HCT116 (cell line): ENCODE measurements at regions not wholly inside any gene's neighbourhood (a gene's known extent, or its start where the extent isn't known, plus 50 kb on each side); places are given as distances from the start of the nearest gene placed in this dataset.
"Not testable (repeated sequence)": the region's sequence is repeated elsewhere in the genome, so short reads cannot be mapped to it uniquely, and the experiment has no call there.

Experiments
- CEBPB ChIP-seq: IDR thresholded peaks from 2 replicates; pipeline ENCODE4 v1.6.1; 2012; ENCODE audit warnings: low read depth
- CTCF ChIP-seq, 3 experiments: fragments of 200-600 bp in 1 of 3; sonication (generic) in 1 of 3; IDR thresholded peaks in 2 of 3; conservative IDR thresholded peaks in 1 of 3; 2 replicates each; pipeline ENCODE4 v1.5.1; 2012 to 2017; ENCODE audit warnings: low read depth in 2 of 3, low read length in 2 of 3, antibody characterized with exemption in 1 of 3, borderline replicate concordance in 1 of 3, control low read depth in 1 of 3, mild to moderate bottlenecking in 1 of 3, mixed read lengths in 1 of 3, mixed run types in 1 of 3, moderate library complexity in 1 of 3; ENCODE audit not compliant: insufficient read depth in 1 of 3
- EZH2 ChIP-seq: fragments of 200-600 bp; sonication (generic); IDR thresholded peaks from 2 replicates; pipeline ENCODE4 v1.6.1; 2017; ENCODE audit warnings: antibody characterized with exemption, mixed run types
- EZH2phosphoT487 ChIP-seq: fragments of 200-600 bp; IDR thresholded peaks from 2 replicates; pipeline ENCODE4 v1.6.1; 2018; ENCODE audit warnings: antibody characterized with exemption, borderline replicate concordance
- POLR2A ChIP-seq: IDR thresholded peaks from 2 replicates; pipeline ENCODE4 v1.7.0; 2011; ENCODE audit warnings: borderline replicate concordance; ENCODE audit not compliant: insufficient read depth, insufficient read length; ENCODE audit errors: extremely low read depth
- POLR2AphosphoS5 ChIP-seq: IDR thresholded peaks from 2 replicates; pipeline ENCODE4 v1.6.1; 2011; ENCODE audit warnings: mild to moderate bottlenecking, low read depth, low read length, moderate library complexity
- RAD21 ChIP-seq: IDR thresholded peaks from 2 replicates; pipeline ENCODE4 v1.6.1; 2012; ENCODE audit warnings: low read depth, mild to moderate bottlenecking
- REST ChIP-seq: IDR thresholded peaks from 2 replicates; pipeline ENCODE4 v1.6.1; 2012; ENCODE audit warnings: low read depth
- SIN3A ChIP-seq: IDR thresholded peaks from 2 replicates; pipeline ENCODE4 v1.6.1; 2012; ENCODE audit warnings: low read depth
- YY1 ChIP-seq: IDR thresholded peaks from 2 replicates; pipeline ENCODE4 v1.6.1; 2011; ENCODE audit warnings: low read length, low read depth, moderate library complexity, mild to moderate bottlenecking; ENCODE audit not compliant: insufficient replicate concordance; ENCODE audit errors: extremely low read depth
- ZNF274 ChIP-seq: fragments of 200-500 bp; sonication (Bioruptor generic); IDR thresholded peaks from 2 replicates; pipeline ENCODE4 v1.6.1; 2014; ENCODE audit warnings: mild to moderate bottlenecking, low read depth, low read length, inconsistent platforms

DNA sequence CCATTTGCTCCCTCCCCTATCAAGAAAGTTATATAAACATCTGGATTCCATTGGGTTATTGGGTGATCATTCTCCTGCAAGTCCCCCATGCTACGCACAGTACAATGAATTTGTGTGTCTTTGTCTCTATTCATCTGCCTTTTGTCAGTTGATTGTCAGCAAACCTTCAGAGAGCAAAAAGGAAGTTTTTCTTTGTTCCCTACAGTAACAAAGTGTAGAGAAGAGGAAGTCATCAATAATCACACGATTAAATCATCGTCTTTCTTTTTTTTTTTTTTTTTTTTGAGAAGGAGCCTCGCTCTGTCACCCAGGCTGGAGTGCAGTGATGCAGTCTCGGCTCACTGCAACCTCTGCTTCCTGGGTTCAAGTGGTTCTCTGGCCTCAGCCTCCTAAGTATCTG lies 239.2 kb downstream of the FAM43A start:
- TF ChIP-seq POLR2A; ZNF274; CEBPB; CTCF (IDR thresholded peaks at IDR 0.05 in 2 of 3, conservative IDR thresholded peaks at IDR 0.05 in 1 of 3; ENCODE audit: borderline replicate concordance in 1 of 3, insufficient read depth in 1 of 3, low read depth in 2 of 3, low read length in 2 of 3); SIN3A; POLR2AphosphoS5; YY1; RAD21; EZH2; EZH2phosphoT487; REST: not testable (repeated sequence)
